ENCODE measurements at regions not wholly inside any gene's neighbourhood (a gene's known extent, or its start where the extent isn't known, plus 50 kb on each side); places are given as distances from the start of the nearest gene placed in this dataset.

- TF ChIP-seq, protein P1, sequence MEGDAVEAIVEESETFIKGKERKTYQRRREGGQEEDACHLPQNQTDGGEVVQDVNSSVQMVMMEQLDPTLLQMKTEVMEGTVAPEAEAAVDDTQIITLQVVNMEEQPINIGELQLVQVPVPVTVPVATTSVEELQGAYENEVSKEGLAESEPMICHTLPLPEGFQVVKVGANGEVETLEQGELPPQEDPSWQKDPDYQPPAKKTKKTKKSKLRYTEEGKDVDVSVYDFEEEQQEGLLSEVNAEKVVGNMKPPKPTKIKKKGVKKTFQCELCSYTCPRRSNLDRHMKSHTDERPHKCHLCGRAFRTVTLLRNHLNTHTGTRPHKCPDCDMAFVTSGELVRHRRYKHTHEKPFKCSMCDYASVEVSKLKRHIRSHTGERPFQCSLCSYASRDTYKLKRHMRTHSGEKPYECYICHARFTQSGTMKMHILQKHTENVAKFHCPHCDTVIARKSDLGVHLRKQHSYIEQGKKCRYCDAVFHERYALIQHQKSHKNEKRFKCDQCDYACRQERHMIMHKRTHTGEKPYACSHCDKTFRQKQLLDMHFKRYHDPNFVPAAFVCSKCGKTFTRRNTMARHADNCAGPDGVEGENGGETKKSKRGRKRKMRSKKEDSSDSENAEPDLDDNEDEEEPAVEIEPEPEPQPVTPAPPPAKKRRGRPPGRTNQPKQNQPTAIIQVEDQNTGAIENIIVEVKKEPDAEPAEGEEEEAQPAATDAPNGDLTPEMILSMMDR (IDR thresholded peaks at IDR 0.05 in 8 of 11, conservative IDR thresholded peaks at IDR 0.05 in 3 of 11) = no peak
- TF ChIP-seq POLR2AphosphoS5 (IDR thresholded peaks at IDR 0.05) = no peak
Observed at GRCh38 chr7:155945670-155946325, 133.5 kb upstream of the SHH start.
